ENCODE measurements at regions not wholly inside any gene's neighbourhood (a gene's known extent, or its start where the extent isn't known, plus 50 kb on each side); places are given as distances from the start of the nearest gene placed in this dataset.

DNA sequence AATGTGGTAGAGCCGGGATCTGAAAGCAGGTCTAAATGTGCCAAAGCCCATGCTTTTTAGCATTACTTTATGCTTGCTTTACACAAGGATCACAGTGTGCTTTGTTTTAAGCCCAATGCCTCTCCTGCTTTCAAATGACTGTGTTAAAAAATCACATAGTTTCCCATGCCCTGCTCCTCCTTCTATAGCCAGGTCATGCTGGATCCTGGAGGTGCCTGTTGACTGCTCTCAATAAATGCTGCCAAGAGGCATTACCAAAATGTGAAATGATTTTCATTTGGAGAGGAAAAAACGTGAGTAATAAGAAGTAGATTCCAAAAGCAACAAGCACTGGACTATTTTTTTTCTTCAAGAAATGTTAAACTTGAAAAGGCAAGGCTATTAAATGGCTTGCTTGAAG is 420.7 kb upstream of the USP24 start:
- H3K27ac Mint-ChIP-seq = no peak overlapping the region
- H3K4me1 Mint-ChIP-seq = peaks cover 16% of the 10 kb centered on the region
- no peak for TF ChIP-seq ATF2 (CRISPR knock-in tag; IDR thresholded peaks at IDR 0.05; ENCODE audit: borderline replicate concordance, low read depth)
- TF ChIP-seq ZNF396 (CRISPR knock-in tag; IDR thresholded peaks at IDR 0.05; ENCODE audit: borderline replicate concordance) = no peak
- TF ChIP-seq SMAD4 (CRISPR knock-in tag; IDR thresholded peaks at IDR 0.05) = no peak
- TF ChIP-seq PRDM15 (CRISPR knock-in tag; IDR thresholded peaks at IDR 0.05) = no peak
- no peak for TF ChIP-seq NR1H2 (CRISPR knock-in tag; IDR thresholded peaks at IDR 0.05)
- TF ChIP-seq, protein P1, sequence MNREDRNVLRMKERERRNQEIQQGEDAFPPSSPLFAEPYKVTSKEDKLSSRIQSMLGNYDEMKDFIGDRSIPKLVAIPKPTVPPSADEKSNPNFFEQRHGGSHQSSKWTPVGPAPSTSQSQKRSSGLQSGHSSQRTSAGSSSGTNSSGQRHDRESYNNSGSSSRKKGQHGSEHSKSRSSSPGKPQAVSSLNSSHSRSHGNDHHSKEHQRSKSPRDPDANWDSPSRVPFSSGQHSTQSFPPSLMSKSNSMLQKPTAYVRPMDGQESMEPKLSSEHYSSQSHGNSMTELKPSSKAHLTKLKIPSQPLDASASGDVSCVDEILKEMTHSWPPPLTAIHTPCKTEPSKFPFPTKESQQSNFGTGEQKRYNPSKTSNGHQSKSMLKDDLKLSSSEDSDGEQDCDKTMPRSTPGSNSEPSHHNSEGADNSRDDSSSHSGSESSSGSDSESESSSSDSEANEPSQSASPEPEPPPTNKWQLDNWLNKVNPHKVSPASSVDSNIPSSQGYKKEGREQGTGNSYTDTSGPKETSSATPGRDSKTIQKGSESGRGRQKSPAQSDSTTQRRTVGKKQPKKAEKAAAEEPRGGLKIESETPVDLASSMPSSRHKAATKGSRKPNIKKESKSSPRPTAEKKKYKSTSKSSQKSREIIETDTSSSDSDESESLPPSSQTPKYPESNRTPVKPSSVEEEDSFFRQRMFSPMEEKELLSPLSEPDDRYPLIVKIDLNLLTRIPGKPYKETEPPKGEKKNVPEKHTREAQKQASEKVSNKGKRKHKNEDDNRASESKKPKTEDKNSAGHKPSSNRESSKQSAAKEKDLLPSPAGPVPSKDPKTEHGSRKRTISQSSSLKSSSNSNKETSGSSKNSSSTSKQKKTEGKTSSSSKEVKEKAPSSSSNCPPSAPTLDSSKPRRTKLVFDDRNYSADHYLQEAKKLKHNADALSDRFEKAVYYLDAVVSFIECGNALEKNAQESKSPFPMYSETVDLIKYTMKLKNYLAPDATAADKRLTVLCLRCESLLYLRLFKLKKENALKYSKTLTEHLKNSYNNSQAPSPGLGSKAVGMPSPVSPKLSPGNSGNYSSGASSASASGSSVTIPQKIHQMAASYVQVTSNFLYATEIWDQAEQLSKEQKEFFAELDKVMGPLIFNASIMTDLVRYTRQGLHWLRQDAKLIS (CRISPR knock-in tag; IDR thresholded peaks at IDR 0.05; ENCODE audit: borderline replicate concordance) = no peak
- no peak for TF ChIP-seq USF2 (CRISPR knock-in tag; IDR thresholded peaks at IDR 0.05)
- TF ChIP-seq IRF2 (CRISPR knock-in tag; IDR thresholded peaks at IDR 0.05; ENCODE audit: borderline replicate concordance, low read depth) = no peak
- ATAC-seq (no peak), DNase-seq (ENCODE audit: low spot score) (no peak)
- no peak overlapping the region for H3K4me3 Mint-ChIP-seq
- CTCF ChIA-PET = no interaction called here
- POLR2A ChIA-PET = no interaction called here
- no peaks in the 10 kb centered on the region for H3K27me3 Mint-ChIP-seq (ENCODE audit: low read depth)
- peaks cover 23% of the 10 kb centered on the region for H3K9me3 Mint-ChIP-seq
- H3K36me3 Mint-ChIP-seq = no peaks in the 10 kb centered on the region

GRCh38 chr1:55634516-55634915 is 419.4 kb upstream of the USP24 start:
- Mint-ChIP-seq H3K4me1 (peaks cover 16% of the 10 kb centered on the region), H3K27ac (no peak overlapping the region), H3K36me3 (no peaks in the 10 kb centered on the region), H3K4me3 (no peak overlapping the region), H3K27me3 (ENCODE audit: low read depth) (no peaks in the 10 kb centered on the region), H3K9me3 (peaks cover 23% of the 10 kb centered on the region)
- DNase-seq (ENCODE audit: low spot score) (no peak), ATAC-seq (no peak)
- POLR2A ChIA-PET = no interaction called here
- CTCF ChIA-PET = no interaction called here
- no peak for TF ChIP-seq ATF1 (CRISPR knock-in tag; IDR thresholded peaks at IDR 0.05)
- TF ChIP-seq JUN (CRISPR knock-in tag; IDR thresholded peaks at IDR 0.05) = no peak
- no peak for TF ChIP-seq EMX1 (CRISPR knock-in tag; IDR thresholded peaks at IDR 0.05)
- TF ChIP-seq, protein P2, sequence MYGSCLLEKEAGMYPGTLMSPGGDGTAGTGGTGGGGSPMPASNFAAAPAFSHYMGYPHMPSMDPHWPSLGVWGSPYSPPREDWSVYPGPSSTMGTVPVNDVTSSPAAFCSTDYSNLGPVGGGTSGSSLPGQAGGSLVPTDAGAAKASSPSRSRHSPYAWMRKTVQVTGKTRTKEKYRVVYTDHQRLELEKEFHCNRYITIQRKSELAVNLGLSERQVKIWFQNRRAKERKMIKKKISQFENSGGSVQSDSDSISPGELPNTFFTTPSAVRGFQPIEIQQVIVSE (CRISPR knock-in tag; IDR thresholded peaks at IDR 0.05; ENCODE audit: borderline replicate concordance) = no peak
- TF ChIP-seq, protein P3, sequence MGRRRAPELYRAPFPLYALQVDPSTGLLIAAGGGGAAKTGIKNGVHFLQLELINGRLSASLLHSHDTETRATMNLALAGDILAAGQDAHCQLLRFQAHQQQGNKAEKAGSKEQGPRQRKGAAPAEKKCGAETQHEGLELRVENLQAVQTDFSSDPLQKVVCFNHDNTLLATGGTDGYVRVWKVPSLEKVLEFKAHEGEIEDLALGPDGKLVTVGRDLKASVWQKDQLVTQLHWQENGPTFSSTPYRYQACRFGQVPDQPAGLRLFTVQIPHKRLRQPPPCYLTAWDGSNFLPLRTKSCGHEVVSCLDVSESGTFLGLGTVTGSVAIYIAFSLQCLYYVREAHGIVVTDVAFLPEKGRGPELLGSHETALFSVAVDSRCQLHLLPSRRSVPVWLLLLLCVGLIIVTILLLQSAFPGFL (CRISPR knock-in tag; IDR thresholded peaks at IDR 0.05; ENCODE audit: borderline replicate concordance) = no peak
- TF ChIP-seq OVOL2 (CRISPR knock-in tag; IDR thresholded peaks at IDR 0.05; ENCODE audit: borderline replicate concordance) = no peak
- no peak for TF ChIP-seq PRDM15 (CRISPR knock-in tag; IDR thresholded peaks at IDR 0.05)
- no peak for TF ChIP-seq ZNF425 (CRISPR knock-in tag; conservative IDR thresholded peaks at IDR 0.05)
